Smooth muscle cell (in vitro differentiated cells): ENCODE measurements at regions not wholly inside any gene's neighbourhood (a gene's known extent, or its start where the extent isn't known, plus 50 kb on each side); places are given as distances from the start of the nearest gene placed in this dataset.

ENCODE experiments used
- DNase-seq: peaks from one replicate; lab custom pipeline; 2025; ENCODE audit not compliant: unreplicated experiment; lab: John Stamatoyannopoulos, UW
- H2AFZ ChIP-seq: fragments of 200-600 bp; sonication (generic); 2 replicates; pipeline ENCODE4 v1.6.0; 2016; ENCODE audit warnings: antibody characterized with exemption, low read depth, mild to moderate bottlenecking
- H3F3A ChIP-seq: fragments of 200-600 bp; sonication (generic); 2 replicates; pipeline ENCODE4 v1.6.0; 2017; ENCODE audit warnings: antibody characterized with exemption, low read depth
- H3K27ac ChIP-seq: fragments of 200-600 bp; sonication (generic); 2 replicates; pipeline ENCODE4 v1.5.1; 2016; ENCODE audit warnings: low read depth, mild to moderate bottlenecking
- H3K27me3 ChIP-seq: fragments of 200-600 bp; sonication (generic); 2 replicates; pipeline ENCODE4 v1.6.1; 2016; ENCODE audit warnings: low read depth, mild to moderate bottlenecking
- H3K36me3 ChIP-seq: fragments of 200-600 bp; sonication (generic); 2 replicates; pipeline ENCODE4 v1.5.1; 2016; ENCODE audit warnings: low read depth
- H3K4me1 ChIP-seq: fragments of 200-600 bp; sonication (generic); 2 replicates; pipeline ENCODE4 v1.5.1; 2016; ENCODE audit warnings: low read depth
- H3K4me2 ChIP-seq: fragments of 200-600 bp; sonication (generic); 2 replicates; pipeline ENCODE4 v1.6.0; 2016; ENCODE audit warnings: mild to moderate bottlenecking
- H3K4me3 ChIP-seq: fragments of 200-600 bp; sonication (generic); 2 replicates; pipeline ENCODE4 v1.5.1; 2016; ENCODE audit warnings: mild to moderate bottlenecking
- H3K79me2 ChIP-seq: fragments of 200-600 bp; sonication (generic); 2 replicates; pipeline ENCODE4 v1.6.0; 2016; ENCODE audit warnings: low read depth, mild to moderate bottlenecking
- H3K9ac ChIP-seq: fragments of 200-600 bp; sonication (generic); 2 replicates; pipeline ENCODE4 v1.6.0; 2016; ENCODE audit warnings: low read depth
- H3K9me3 ChIP-seq: fragments of 200-600 bp; sonication (generic); replicated peaks from 2 replicates; pipeline ENCODE4 v1.5.1; 2016; ENCODE audit warnings: low read depth
- H4K20me1 ChIP-seq: fragments of 200-600 bp; sonication (generic); 2 replicates; pipeline ENCODE4 v1.6.0; 2016; ENCODE audit warnings: low read depth
- CTCF ChIP-seq: fragments of 200-600 bp; sonication (generic); IDR thresholded peaks from 2 replicates; pipeline ENCODE4 v1.5.1; 2017; ENCODE audit warnings: borderline replicate concordance, mild to moderate bottlenecking, antibody characterized with exemption; ENCODE audit not compliant: insufficient read depth, poor library complexity, severe bottlenecking
- WGBS: methylation state at CpG from one replicate; pipeline ENCODE4 v1.1.7; 2016; ENCODE audit warnings: low lambda C conversion rate; 5-methylcytosine and 5-hydroxymethylcytosine counted together

- H3K27ac ChIP-seq, result no peak overlapping the region
- H3K27me3 ChIP-seq, result no peaks in the 10 kb centered on the region
- H3K9me3 ChIP-seq, result no peaks in the 10 kb centered on the region
- no peak for TF ChIP-seq CTCF
- 54% methylated on average over 2 of the region's 2 CpGs for WGBS
- no peak overlapping the region for H3K4me2 ChIP-seq
- no peak overlapping the region for H2AFZ ChIP-seq
- no peak for DNase-seq
- H3K79me2 ChIP-seq, result no peaks in the 10 kb centered on the region
- H4K20me1 ChIP-seq, result no peaks in the 10 kb centered on the region
- H3F3A ChIP-seq, result no peaks in the 10 kb centered on the region
- no peak overlapping the region for H3K9ac ChIP-seq
- peaks cover 7% of the 10 kb centered on the region for H3K4me1 ChIP-seq
- H3K4me3 ChIP-seq, result no peak overlapping the region
- H3K36me3 ChIP-seq, result no peaks in the 10 kb centered on the region
Measured at GRCh38 chr5:98433022-98433421, 340.4 kb upstream of the RGMB start.

GRCh38 chr5:98433673-98434072 is 339.8 kb upstream of the RGMB start:
- no peak overlapping the region for H3K4me2 ChIP-seq
- H2AFZ ChIP-seq, result no peak overlapping the region
- no peaks in the 10 kb centered on the region for H3K79me2 ChIP-seq
- H3F3A ChIP-seq, result no peaks in the 10 kb centered on the region
- H3K4me1 ChIP-seq, result peaks cover 7% of the 10 kb centered on the region
- no peaks in the 10 kb centered on the region for H3K27me3 ChIP-seq
- H3K9me3 ChIP-seq, result no peaks in the 10 kb centered on the region
- TF ChIP-seq CTCF, result no peak
- H3K9ac ChIP-seq, result no peak overlapping the region
- H3K36me3 ChIP-seq, result no peaks in the 10 kb centered on the region
- H3K27ac ChIP-seq, result no peak overlapping the region
- no peak overlapping the region for H3K4me3 ChIP-seq
- H4K20me1 ChIP-seq, result no peaks in the 10 kb centered on the region
- DNase-seq, result no peak

DNA sequence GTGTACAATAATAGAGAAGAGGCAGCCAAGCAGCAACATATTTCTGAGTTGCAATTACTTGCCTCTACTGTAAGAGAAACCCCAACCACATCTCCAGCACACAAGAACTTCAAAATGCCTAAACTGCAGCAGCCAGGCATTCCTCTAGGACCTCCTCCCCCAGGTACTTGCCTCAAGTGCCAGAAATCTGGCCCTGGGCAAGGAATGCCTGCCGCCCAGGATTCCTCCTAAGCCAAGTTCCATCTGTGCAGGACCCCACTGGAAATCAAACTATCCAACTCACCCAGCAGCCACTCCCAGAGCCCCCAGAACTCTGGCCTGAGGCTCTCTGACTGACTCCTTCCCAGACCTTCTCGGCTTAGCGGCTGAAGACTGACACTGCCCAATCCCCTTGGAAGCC is 336.8 kb upstream of the RGMB start:
- Histone ChIP-seq H3K4me2 (no peak overlapping the region), H3K27ac (no peak overlapping the region), H3K9ac (no peak overlapping the region), H3K36me3 (no peaks in the 10 kb centered on the region), H3K4me1 (peaks cover 7% of the 10 kb centered on the region), H3K27me3 (no peaks in the 10 kb centered on the region), H3K79me2 (no peaks in the 10 kb centered on the region), H2AFZ (no peak overlapping the region), H4K20me1 (no peaks in the 10 kb centered on the region), H3K4me3 (no peak overlapping the region), H3K9me3 (no peaks in the 10 kb centered on the region), H3F3A (no peaks in the 10 kb centered on the region)
- WGBS, result 91% methylated on average over 3 of the region's 3 CpGs
- TF ChIP-seq CTCF, result no peak
- no peak for DNase-seq

DNA sequence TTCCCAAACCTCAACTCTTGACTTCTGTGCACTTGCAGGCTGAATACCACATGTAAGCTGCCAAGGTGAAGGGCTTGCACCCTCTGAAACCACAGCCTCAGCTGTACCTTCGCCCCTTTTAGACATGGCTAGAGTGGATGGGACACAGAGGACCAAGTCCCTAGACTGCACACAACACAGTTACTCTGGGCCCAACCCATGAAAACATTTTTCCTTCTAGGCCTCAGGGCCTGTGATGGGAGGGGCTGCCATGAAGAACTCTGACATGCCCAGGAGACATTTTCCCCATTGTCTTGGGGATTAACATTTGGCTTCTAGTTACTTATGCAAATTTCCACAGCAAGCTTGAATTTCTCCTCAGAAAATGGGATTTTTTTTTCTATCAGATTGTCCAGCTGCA is 331.0 kb upstream of the RGMB start:
- H3F3A ChIP-seq, result no peaks in the 10 kb centered on the region
- no peaks in the 10 kb centered on the region for H3K9me3 ChIP-seq
- no peaks in the 10 kb centered on the region for H3K27me3 ChIP-seq
- no peak overlapping the region for H2AFZ ChIP-seq
- DNase-seq, result no peak
- H3K4me1 ChIP-seq, result no peaks in the 10 kb centered on the region
- WGBS, result 65% methylated on average over 1 of the region's 1 CpG
- no peak for TF ChIP-seq CTCF
- no peak overlapping the region for H3K4me2 ChIP-seq
- H3K9ac ChIP-seq, result no peak overlapping the region
- H3K27ac ChIP-seq, result no peak overlapping the region
- H3K79me2 ChIP-seq, result no peaks in the 10 kb centered on the region
- H4K20me1 ChIP-seq, result no peaks in the 10 kb centered on the region
- H3K4me3 ChIP-seq, result no peak overlapping the region
- no peaks in the 10 kb centered on the region for H3K36me3 ChIP-seq
